Upper lobe of right lung (tissue), 1 donor: ENCODE measurements at regions not wholly inside any gene's neighbourhood (a gene's known extent, or its start where the extent isn't known, plus 50 kb on each side); places are given as distances from the start of the nearest gene placed in this dataset.

Experiments used
- ATAC-seq: fragments of 200-7000 bp; cut with Tn5 transposase; one replicate; pipeline ENCODE4 v1.9.1; 2020; ENCODE audit warnings: mild to moderate bottlenecking, moderate library complexity
- DNase-seq: peaks from one replicate; pipeline ENCODE4 v3.0.0-alpha.2; 2020
- H3K27ac ChIP-seq: fragments of 200-600 bp; one replicate; pipeline ENCODE4 v1.8.0; 2022
- H3K27me3 ChIP-seq: fragments of 200-600 bp; one replicate; pipeline ENCODE4 v1.8.0; 2022; ENCODE audit warnings: mild to moderate bottlenecking
- H3K36me3 ChIP-seq: fragments of 200-600 bp; one replicate; pipeline ENCODE4 v1.8.0; 2022
- H3K4me1 ChIP-seq: fragments of 200-600 bp; one replicate; pipeline ENCODE4 v1.8.0; 2022
- H3K4me3 ChIP-seq: fragments of 200-600 bp; one replicate; pipeline ENCODE4 v1.8.0; 2022; ENCODE audit warnings: mild to moderate bottlenecking
- H3K9me3 ChIP-seq: fragments of 200-600 bp; one replicate; pipeline ENCODE4 v1.8.0; 2022
- intact Hi-C: fragments of 100-400 bp; cut with DNase I; formaldehyde crosslinking; loops from one replicate; pipeline ENCODE4 v1.11.0; 2022
- TF ChIP-seq, protein P1 (sequence below): fragments of 200-600 bp; IDR thresholded peaks from one replicate; pipeline ENCODE4 v1.8.0; 2022; ENCODE audit warnings: antibody characterized with exemption
- donor health status: DM: no; HTN: yes; CAD: no; lungs with severe emphysema.

DNA sequence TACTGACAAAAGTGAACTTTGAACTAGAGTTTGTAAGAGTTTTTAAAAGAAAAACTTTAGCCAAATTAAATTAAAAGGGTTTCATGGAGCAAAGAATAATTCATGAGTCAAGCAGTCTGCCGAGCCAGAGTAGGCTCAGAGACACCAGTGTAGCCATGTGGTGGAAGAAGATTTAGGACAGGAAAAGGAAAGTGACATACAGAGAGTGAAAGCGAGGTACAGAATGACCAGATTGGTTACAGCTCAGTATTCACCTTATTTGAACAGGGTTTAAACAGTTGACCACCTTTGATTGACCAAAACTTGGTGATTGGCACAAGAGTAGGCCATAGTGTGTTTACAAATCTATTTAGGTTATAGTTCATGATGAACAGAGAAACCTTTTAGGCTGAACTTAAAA is 377.8 kb downstream of the KLHL4 start:
- H3K4me3 ChIP-seq: no peak overlapping the region
- TF ChIP-seq, protein P1, sequence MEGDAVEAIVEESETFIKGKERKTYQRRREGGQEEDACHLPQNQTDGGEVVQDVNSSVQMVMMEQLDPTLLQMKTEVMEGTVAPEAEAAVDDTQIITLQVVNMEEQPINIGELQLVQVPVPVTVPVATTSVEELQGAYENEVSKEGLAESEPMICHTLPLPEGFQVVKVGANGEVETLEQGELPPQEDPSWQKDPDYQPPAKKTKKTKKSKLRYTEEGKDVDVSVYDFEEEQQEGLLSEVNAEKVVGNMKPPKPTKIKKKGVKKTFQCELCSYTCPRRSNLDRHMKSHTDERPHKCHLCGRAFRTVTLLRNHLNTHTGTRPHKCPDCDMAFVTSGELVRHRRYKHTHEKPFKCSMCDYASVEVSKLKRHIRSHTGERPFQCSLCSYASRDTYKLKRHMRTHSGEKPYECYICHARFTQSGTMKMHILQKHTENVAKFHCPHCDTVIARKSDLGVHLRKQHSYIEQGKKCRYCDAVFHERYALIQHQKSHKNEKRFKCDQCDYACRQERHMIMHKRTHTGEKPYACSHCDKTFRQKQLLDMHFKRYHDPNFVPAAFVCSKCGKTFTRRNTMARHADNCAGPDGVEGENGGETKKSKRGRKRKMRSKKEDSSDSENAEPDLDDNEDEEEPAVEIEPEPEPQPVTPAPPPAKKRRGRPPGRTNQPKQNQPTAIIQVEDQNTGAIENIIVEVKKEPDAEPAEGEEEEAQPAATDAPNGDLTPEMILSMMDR: no peak
- no peaks in the 10 kb centered on the region for H3K36me3 ChIP-seq
- DNase-seq: no peak
- no peak overlapping the region for H3K27ac ChIP-seq
- no peaks in the 10 kb centered on the region for H3K27me3 ChIP-seq
- intact Hi-C loops: no loop called here
- ATAC-seq: no peak
- no peaks in the 10 kb centered on the region for H3K4me1 ChIP-seq
- no peaks in the 10 kb centered on the region for H3K9me3 ChIP-seq

- DNase-seq (no peak), ATAC-seq (no peak)
- Histone ChIP-seq H3K4me3 (no peak overlapping the region), H3K27me3 (no peaks in the 10 kb centered on the region), H3K36me3 (no peaks in the 10 kb centered on the region), H3K9me3 (no peaks in the 10 kb centered on the region), H3K27ac (no peak overlapping the region), H3K4me1 (no peaks in the 10 kb centered on the region)
- TF ChIP-seq, protein P1: no peak
- intact Hi-C loops: no loop called here
These were observed 378.5 kb downstream of the KLHL4 start for GRCh38 chrX:87896057-87896456.

GRCh38 chrX:87900320-87900908 is 382.8 kb downstream of the KLHL4 start:
- no peak for ATAC-seq
- DNase-seq: no peak
- intact Hi-C loops: no loop called here

DNA sequence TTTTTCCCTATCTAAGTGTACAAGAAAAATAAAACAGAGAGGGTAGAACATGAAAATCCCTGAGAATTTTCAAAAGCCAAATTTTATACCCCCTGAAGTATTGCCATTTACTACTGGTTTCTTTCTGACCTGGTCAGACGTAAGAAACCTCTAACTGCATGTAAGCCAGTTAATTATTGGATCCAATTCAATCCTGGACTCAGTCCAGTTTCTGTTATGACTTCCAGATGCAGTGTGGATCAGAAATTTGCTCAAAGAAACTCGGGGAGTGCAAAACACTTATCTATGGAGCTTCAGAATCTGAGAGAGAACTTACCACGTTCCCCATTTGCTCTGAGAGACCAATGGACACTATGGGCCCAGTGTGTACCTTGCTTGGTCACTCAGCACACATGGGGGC is 383.5 kb downstream of the KLHL4 start:
- TF ChIP-seq, protein P1: no peak
- Histone ChIP-seq H3K4me3 (no peak overlapping the region), H3K4me1 (no peaks in the 10 kb centered on the region), H3K9me3 (no peaks in the 10 kb centered on the region), H3K36me3 (no peaks in the 10 kb centered on the region), H3K27me3 (no peaks in the 10 kb centered on the region), H3K27ac (no peak overlapping the region)
- DNase-seq (no peak), ATAC-seq (no peak)
- intact Hi-C loops: no loop called here

More at GRCh38 chrX:87900320-87900908, 382.8 kb downstream of the KLHL4 start:
- TF ChIP-seq, protein P1: no peak
- Histone ChIP-seq H3K36me3 (no peaks in the 10 kb centered on the region), H3K27me3 (no peaks in the 10 kb centered on the region), H3K4me1 (no peaks in the 10 kb centered on the region), H3K27ac (no peak overlapping the region), H3K4me3 (no peak overlapping the region), H3K9me3 (no peaks in the 10 kb centered on the region)

DNA sequence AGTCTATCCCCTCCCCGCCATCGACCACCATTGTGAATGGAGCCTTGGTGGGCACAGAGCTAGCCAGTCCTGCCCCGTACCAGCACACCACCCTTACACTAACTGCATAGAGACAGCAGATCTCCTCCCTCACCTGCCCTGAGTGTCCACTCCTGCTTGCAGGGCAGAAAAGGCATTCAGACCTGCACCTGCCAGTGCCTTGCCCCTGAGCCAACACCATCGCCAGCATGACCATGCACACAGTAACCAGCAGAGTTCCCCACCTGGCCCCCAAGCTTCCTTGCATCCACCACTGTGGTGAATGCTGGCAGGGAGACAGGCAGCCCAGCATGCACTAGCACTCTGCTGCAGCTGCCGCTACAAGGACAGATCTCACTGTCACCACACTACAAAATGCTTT is 397.1 kb downstream of the KLHL4 start:
- ATAC-seq: no peak
- TF ChIP-seq, protein P1: no peak

GRCh38 chrX:87924619-87925018 is 407.0 kb downstream of the KLHL4 start:
- intact Hi-C loops: no loop called here
- Histone ChIP-seq H3K9me3 (no peaks in the 10 kb centered on the region), H3K27me3 (no peaks in the 10 kb centered on the region), H3K4me3 (no peak overlapping the region), H3K36me3 (no peaks in the 10 kb centered on the region), H3K27ac (no peak overlapping the region), H3K4me1 (no peaks in the 10 kb centered on the region)
- TF ChIP-seq, protein P1: no peak
- DNase-seq: no peak
- ATAC-seq: no peak

More for the DNA sequence above, 397.1 kb downstream of the KLHL4 start:
- Histone ChIP-seq H3K36me3 (no peaks in the 10 kb centered on the region), H3K4me3 (no peak overlapping the region), H3K9me3 (no peaks in the 10 kb centered on the region), H3K27me3 (no peaks in the 10 kb centered on the region), H3K4me1 (no peaks in the 10 kb centered on the region), H3K27ac (no peak overlapping the region)
- intact Hi-C loops: no loop called here
- DNase-seq: no peak
